ENCODE measurements at regions not wholly inside any gene's neighbourhood (a gene's known extent, or its start where the extent isn't known, plus 50 kb on each side); places are given as distances from the start of the nearest gene placed in this dataset.

- TF ChIP-seq CTCF (conservative IDR thresholded peaks at IDR 0.05 in 1 of 2, IDR thresholded peaks at IDR 0.05 in 1 of 2; ENCODE audit: extremely low read depth in 1 of 2, insufficient read depth in 1 of 2, low read depth in 1 of 2, low read length in 2 of 2) = no peak
- no peak for TF ChIP-seq EZH2 (IDR thresholded peaks at IDR 0.05; ENCODE audit: borderline replicate concordance, low read length)
Measured at GRCh38 chr7:94109556-94109955, 105.4 kb upstream of the BET1 start.
